HG03060 (cell line): ENCODE measurements at regions not wholly inside any gene's neighbourhood (a gene's known extent, or its start where the extent isn't known, plus 50 kb on each side); places are given as distances from the start of the nearest gene placed in this dataset.

Source experiments
- ATAC-seq: cut with Tn5 transposase; IDR thresholded peaks from one replicate; pipeline ENCODE4 v1.9.1; 2021; ENCODE audit warnings: low read depth, moderate number of reproducible peaks; ENCODE audit not compliant: unreplicated experiment

- no peak for ATAC-seq
These were observed 273.4 kb upstream of the MIR17HG start for GRCh38 chr13:91074091-91074490.

GRCh38 chr13:91076830-91077229, 270.7 kb upstream of the MIR17HG start:
- ATAC-seq: no peak

GRCh38 chr13:91078093-91078679, 269.3 kb upstream of the MIR17HG start:
- no peak for ATAC-seq

- no peak for ATAC-seq
These were observed 268.3 kb upstream of the MIR17HG start for GRCh38 chr13:91079176-91079575.

- ATAC-seq: no peak
These were observed 262.4 kb upstream of the MIR17HG start for GRCh38 chr13:91085127-91085526.

- no peak for ATAC-seq
These were observed 260.4 kb upstream of the MIR17HG start for GRCh38 chr13:91086936-91087716.

GRCh38 chr13:91097269-91097668, 250.2 kb upstream of the MIR17HG start:
- no peak for ATAC-seq

- ATAC-seq: no peak
These were observed 247.6 kb upstream of the MIR17HG start for GRCh38 chr13:91099877-91100276.

- no peak for ATAC-seq
These were observed 246.5 kb upstream of the MIR17HG start for GRCh38 chr13:91100944-91101343.

- no peak for ATAC-seq
These were observed 246.1 kb upstream of the MIR17HG start for GRCh38 chr13:91101381-91101780.

- ATAC-seq: no peak
These were observed 242.2 kb upstream of the MIR17HG start for GRCh38 chr13:91105270-91105669.

GRCh38 chr13:91106565-91106964, 240.9 kb upstream of the MIR17HG start:
- ATAC-seq: no peak

- no peak for ATAC-seq
These were observed 239.2 kb upstream of the MIR17HG start for GRCh38 chr13:91108315-91108714.

- no peak for ATAC-seq
These were observed 235.8 kb upstream of the MIR17HG start for GRCh38 chr13:91111476-91112200.

GRCh38 chr13:91112201-91112923, 235.1 kb upstream of the MIR17HG start:
- no peak for ATAC-seq

- ATAC-seq: no peak
These were observed 234.6 kb upstream of the MIR17HG start for GRCh38 chr13:91112924-91113277.

- no peak for ATAC-seq
These were observed 231.7 kb upstream of the MIR17HG start for GRCh38 chr13:91115776-91116175.

GRCh38 chr13:91117351-91117750, 230.1 kb upstream of the MIR17HG start:
- no peak for ATAC-seq

- no peak for ATAC-seq
These were observed 227.8 kb upstream of the MIR17HG start for GRCh38 chr13:91119643-91120042.

GRCh38 chr13:91122766-91123165, 224.7 kb upstream of the MIR17HG start:
- no peak for ATAC-seq
